Stimulated activated CD4-positive, alpha-beta T cell treated with anti-CD3 and anti-CD28 coated beads, Interleukin-1b, Interleukin-23, amount 100 ng/mL, for 24 hours (primary cell): ENCODE measurements at regions not wholly inside any gene's neighbourhood (a gene's known extent, or its start where the extent isn't known, plus 50 kb on each side); places are given as distances from the start of the nearest gene placed in this dataset.

Experiments used
- DNase-seq, 4 experiments: peaks; one replicate each; pipeline ENCODE4 v3.0.0-alpha.2; 2020; ENCODE audit warnings: low read depth in 4 of 4, low spot score in 1 of 4

GRCh38 chr2:235300368-235301201 lies 193.3 kb upstream of the AGAP1 start:
- DNase-seq = no peak

- no peak for DNase-seq
Measured at GRCh38 chr2:235301202-235302076, 192.4 kb upstream of the AGAP1 start.

GRCh38 chr2:235302263-235302662 lies 191.6 kb upstream of the AGAP1 start:
- no peak for DNase-seq

GRCh38 chr2:235303499-235304291 lies 190.1 kb upstream of the AGAP1 start:
- no peak for DNase-seq

- no peak for DNase-seq
Measured at GRCh38 chr2:235305678-235306077, 188.2 kb upstream of the AGAP1 start.

GRCh38 chr2:235311044-235311443 lies 182.8 kb upstream of the AGAP1 start:
- no peak for DNase-seq

- DNase-seq = no peak
Measured at GRCh38 chr2:235312571-235312970, 181.3 kb upstream of the AGAP1 start.

GRCh38 chr2:235314371-235314930 lies 179.4 kb upstream of the AGAP1 start:
- no peak for DNase-seq

- no peak for DNase-seq
Measured at GRCh38 chr2:235319095-235319494, 174.7 kb upstream of the AGAP1 start.

GRCh38 chr2:235320326-235320725 lies 173.5 kb upstream of the AGAP1 start:
- DNase-seq = no peak

GRCh38 chr2:235324324-235324723 lies 169.5 kb upstream of the AGAP1 start:
- DNase-seq = no peak

GRCh38 chr2:235325151-235325550 lies 168.7 kb upstream of the AGAP1 start:
- DNase-seq = no peak

- DNase-seq = no peak
Measured at GRCh38 chr2:235328991-235329390, 164.9 kb upstream of the AGAP1 start.

GRCh38 chr2:235330775-235331451 lies 162.9 kb upstream of the AGAP1 start:
- no peak for DNase-seq

- no peak for DNase-seq
Measured at GRCh38 chr2:235332240-235332890, 161.5 kb upstream of the AGAP1 start.

GRCh38 chr2:235333076-235333475 lies 160.8 kb upstream of the AGAP1 start:
- DNase-seq = no peak

- DNase-seq = no peak
Measured at GRCh38 chr2:235334179-235334578, 159.7 kb upstream of the AGAP1 start.

GRCh38 chr2:235343156-235343774 lies 150.6 kb upstream of the AGAP1 start:
- DNase-seq = no peak

GRCh38 chr2:235343869-235344268 lies 150.0 kb upstream of the AGAP1 start:
- no peak for DNase-seq

- no peak for DNase-seq
Measured at GRCh38 chr2:235345745-235346144, 148.1 kb upstream of the AGAP1 start.
